Uterus (tissue), 3 donors: ENCODE measurements at regions not wholly inside any gene's neighbourhood (a gene's known extent, or its start where the extent isn't known, plus 50 kb on each side); places are given as distances from the start of the nearest gene placed in this dataset.

ENCODE experiments used
- DNase-seq, 2 donors: peaks; one replicate each; pipeline ENCODE4 v3.0.0-alpha.2; 2019 to 2020
- H3K27ac ChIP-seq, 2 donors: fragments of 200-600 bp; sonication (generic); 1 replicate in 1 of 2; 2 replicates in 1 of 2; pipeline ENCODE4 v1.5.1; 2016 to 2018
- H3K27me3 ChIP-seq, 2 donors: fragments of 200-600 bp; sonication (generic); one replicate each; pipeline ENCODE4 v1.5.1; 2018 to 2019; ENCODE audit warnings: control low read depth in 1 of 2
- H3K36me3 ChIP-seq, 2 donors: fragments of 200-600 bp; sonication (generic); one replicate each; pipeline ENCODE4 v1.5.1; 2019; ENCODE audit warnings: control low read depth in 1 of 2
- H3K4me1 ChIP-seq, 2 donors: fragments of 200-600 bp; sonication (generic); one replicate each; pipeline ENCODE4 v1.5.1; 2018 to 2019; ENCODE audit warnings: control low read depth in 1 of 2
- H3K4me3 ChIP-seq, 2 donors: fragments of 200-600 bp; sonication (generic); 1 replicate in 1 of 2; 2 replicates in 1 of 2; pipeline ENCODE4 v1.5.1; 2018 to 2019; ENCODE audit warnings: mild to moderate bottlenecking in 1 of 2
- H3K9me3 ChIP-seq, 2 donors: fragments of 200-600 bp; sonication (generic); one replicate each; pipeline ENCODE4 v1.5.1; 2019; ENCODE audit warnings: control low read depth in 1 of 2
- POLR2A ChIP-seq, 2 donors: fragments of 450-650 bp; IDR thresholded peaks; one replicate each; pipeline ENCODE4 v1.6.1; 2016; ENCODE audit warnings: antibody characterized with exemption in 2 of 2, mild to moderate bottlenecking in 1 of 2, moderate library complexity in 1 of 2
- intact Hi-C: fragments of 100-400 bp; cut with DNase I; formaldehyde crosslinking; loops from one replicate; pipeline ENCODE4 v1.15.1; 2023; ENCODE audit warnings: low total_unique reads
- TF ChIP-seq, protein P1 (sequence below), 4 experiments: fragments of 200-600 bp in 2 of 4; fragments of 450-650 bp in 2 of 4; sonication (generic) in 2 of 4; IDR thresholded peaks; one replicate each; pipeline ENCODE4 v1.5.1; 2016 to 2019; ENCODE audit warnings: antibody characterized with exemption in 4 of 4, mild to moderate bottlenecking in 2 of 4, moderate library complexity in 1 of 4
- donor health status: DM: yes; HTN: yes; CAD: no.

DNA sequence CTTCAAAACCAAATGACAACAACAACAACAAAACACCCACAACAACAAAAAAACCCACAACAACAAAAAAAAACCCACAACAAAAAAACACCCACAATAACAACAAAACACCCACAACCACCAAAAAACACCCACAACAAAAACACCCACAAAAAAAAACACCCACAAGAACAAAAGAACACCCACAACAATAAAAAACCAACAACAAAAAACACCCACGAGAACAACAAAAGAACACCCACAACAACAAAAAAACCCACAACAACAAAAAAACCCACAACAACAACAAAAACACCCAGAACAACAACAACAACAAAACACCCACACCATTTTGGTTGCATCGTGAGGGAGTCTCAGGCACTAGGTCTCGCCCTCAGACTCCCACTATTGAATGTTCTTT, 117.8 kb downstream of the C16orf95 start:
- H3K4me3 ChIP-seq = no peak overlapping the region
- H3K36me3 ChIP-seq = no peaks in the 10 kb centered on the region
- DNase-seq = no peak
- H3K27me3 ChIP-seq = no peaks in the 10 kb centered on the region
- no peak overlapping the region for H3K27ac ChIP-seq
- no peaks in the 10 kb centered on the region for H3K9me3 ChIP-seq
- H3K4me1 ChIP-seq = no peaks in the 10 kb centered on the region
- TF ChIP-seq, protein P1, sequence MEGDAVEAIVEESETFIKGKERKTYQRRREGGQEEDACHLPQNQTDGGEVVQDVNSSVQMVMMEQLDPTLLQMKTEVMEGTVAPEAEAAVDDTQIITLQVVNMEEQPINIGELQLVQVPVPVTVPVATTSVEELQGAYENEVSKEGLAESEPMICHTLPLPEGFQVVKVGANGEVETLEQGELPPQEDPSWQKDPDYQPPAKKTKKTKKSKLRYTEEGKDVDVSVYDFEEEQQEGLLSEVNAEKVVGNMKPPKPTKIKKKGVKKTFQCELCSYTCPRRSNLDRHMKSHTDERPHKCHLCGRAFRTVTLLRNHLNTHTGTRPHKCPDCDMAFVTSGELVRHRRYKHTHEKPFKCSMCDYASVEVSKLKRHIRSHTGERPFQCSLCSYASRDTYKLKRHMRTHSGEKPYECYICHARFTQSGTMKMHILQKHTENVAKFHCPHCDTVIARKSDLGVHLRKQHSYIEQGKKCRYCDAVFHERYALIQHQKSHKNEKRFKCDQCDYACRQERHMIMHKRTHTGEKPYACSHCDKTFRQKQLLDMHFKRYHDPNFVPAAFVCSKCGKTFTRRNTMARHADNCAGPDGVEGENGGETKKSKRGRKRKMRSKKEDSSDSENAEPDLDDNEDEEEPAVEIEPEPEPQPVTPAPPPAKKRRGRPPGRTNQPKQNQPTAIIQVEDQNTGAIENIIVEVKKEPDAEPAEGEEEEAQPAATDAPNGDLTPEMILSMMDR (IDR thresholded peaks at IDR 0.05) = no peak
- TF ChIP-seq POLR2A (IDR thresholded peaks at IDR 0.05) = no peak
- intact Hi-C loops = no loop called here

DNA sequence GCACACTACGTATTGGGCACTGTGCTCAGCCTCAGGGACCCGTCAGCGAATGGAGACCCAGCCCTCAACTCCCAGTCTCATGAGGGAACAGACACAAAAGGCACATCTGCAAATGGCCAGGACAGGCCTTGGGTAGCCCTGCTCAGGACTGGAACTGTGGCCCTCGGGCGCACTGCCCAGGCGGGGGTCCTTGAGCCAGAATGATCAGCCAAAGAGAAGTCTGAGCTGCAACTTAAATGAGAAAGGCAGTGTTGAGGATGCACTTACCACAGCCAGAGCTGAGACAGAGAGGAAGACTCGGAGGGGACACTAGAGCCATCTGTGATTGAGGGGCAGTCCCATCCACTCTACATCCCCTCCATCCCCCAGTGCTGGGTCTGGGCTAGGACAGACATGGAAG, 117.3 kb downstream of the C16orf95 start:
- no peak overlapping the region for H3K4me3 ChIP-seq
- no peaks in the 10 kb centered on the region for H3K36me3 ChIP-seq
- no peak overlapping the region for H3K27ac ChIP-seq
- TF ChIP-seq, protein P1 (IDR thresholded peaks at IDR 0.05) = no peak
- TF ChIP-seq POLR2A (IDR thresholded peaks at IDR 0.05) = no peak
- H3K9me3 ChIP-seq = no peaks in the 10 kb centered on the region
- intact Hi-C loops = no loop called here
- no peak for DNase-seq
- H3K27me3 ChIP-seq = no peaks in the 10 kb centered on the region
- H3K4me1 ChIP-seq = no peaks in the 10 kb centered on the region

DNA sequence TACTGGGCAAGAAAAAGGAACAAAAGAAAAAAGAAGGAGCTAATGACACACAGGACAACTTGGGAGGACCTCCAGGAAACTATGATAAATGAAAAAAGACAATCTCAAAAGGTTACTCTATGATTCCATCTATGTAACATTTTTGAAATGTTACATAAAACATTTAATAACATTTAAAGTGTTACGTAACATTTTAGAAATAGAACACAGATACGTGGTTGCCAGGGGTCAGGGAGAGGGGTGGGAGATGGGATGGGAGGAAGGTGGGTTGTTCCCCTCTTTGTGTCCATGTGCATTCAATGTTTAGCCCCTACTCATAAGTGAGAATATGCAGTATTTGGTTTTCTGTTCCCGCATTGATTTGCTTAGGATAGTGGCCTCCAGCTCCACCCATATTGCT, 116.6 kb downstream of the C16orf95 start:
- H3K36me3 ChIP-seq = no peaks in the 10 kb centered on the region
- no peak overlapping the region for H3K27ac ChIP-seq

DNA sequence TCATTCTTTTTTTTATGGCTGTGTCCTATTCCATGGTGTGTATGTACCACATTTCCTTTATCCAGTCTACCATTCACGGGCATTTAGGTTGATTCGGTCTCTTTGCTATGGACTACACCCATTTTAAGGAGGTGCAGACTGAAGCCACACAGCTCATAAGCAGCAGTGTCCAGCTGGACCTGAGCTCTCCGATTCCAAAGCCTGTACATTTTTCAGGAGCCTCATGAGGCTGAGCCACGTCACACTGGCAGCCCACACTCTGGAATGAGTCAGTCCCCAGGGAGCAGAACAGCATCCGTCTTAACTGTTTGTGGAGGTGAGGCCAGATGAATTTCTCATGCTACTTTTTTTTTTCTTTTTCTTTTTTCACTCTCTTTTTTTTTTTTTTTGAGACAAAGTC, 116.1 kb downstream of the C16orf95 start:
- H3K36me3 ChIP-seq = no peaks in the 10 kb centered on the region
- intact Hi-C loops = no loop called here
- peak in 1 of 2 donors; percentile 33 for DNase-seq
- H3K4me3 ChIP-seq = no peak overlapping the region
- no peak overlapping the region for H3K27ac ChIP-seq
- TF ChIP-seq, protein P1 (IDR thresholded peaks at IDR 0.05) = no peak
- no peak for TF ChIP-seq POLR2A (IDR thresholded peaks at IDR 0.05)
- H3K4me1 ChIP-seq = no peaks in the 10 kb centered on the region
- H3K27me3 ChIP-seq = no peaks in the 10 kb centered on the region
- no peaks in the 10 kb centered on the region for H3K9me3 ChIP-seq

More for the DNA sequence above, 116.6 kb downstream of the C16orf95 start:
- Histone ChIP-seq H3K9me3 (no peaks in the 10 kb centered on the region), H3K27me3 (no peaks in the 10 kb centered on the region), H3K4me1 (no peaks in the 10 kb centered on the region), H3K4me3 (no peak overlapping the region)
- no peak for TF ChIP-seq POLR2A (IDR thresholded peaks at IDR 0.05)
- TF ChIP-seq, protein P1 (IDR thresholded peaks at IDR 0.05) = no peak
- DNase-seq = no peak
- intact Hi-C loops = no loop called here

DNA sequence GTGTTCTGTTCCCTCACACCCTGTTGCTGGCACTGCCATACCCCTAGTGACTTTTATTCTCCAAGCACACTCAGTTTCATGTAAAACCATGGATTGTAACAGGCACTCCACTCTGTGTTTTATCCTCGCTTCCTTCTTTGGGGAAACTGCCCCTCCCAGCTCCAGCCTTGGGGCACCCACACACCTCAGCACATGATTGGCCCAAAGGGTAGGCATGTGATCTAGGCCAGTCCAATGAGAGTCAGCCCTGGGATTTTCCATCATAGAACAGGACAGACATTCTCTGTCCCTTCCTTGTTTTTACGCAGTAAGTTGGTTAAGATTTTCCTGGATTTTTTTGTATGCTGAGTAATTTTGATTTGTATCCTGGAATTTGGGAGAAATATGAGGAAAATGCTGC, 115.4 kb downstream of the C16orf95 start:
- Histone ChIP-seq H3K36me3 (no peaks in the 10 kb centered on the region), H3K4me3 (no peak overlapping the region), H3K27me3 (no peaks in the 10 kb centered on the region), H3K9me3 (no peaks in the 10 kb centered on the region), H3K4me1 (no peaks in the 10 kb centered on the region), H3K27ac (no peak overlapping the region)
- DNase-seq = no peak
- no peak for TF ChIP-seq POLR2A (IDR thresholded peaks at IDR 0.05)
- TF ChIP-seq, protein P1 (IDR thresholded peaks at IDR 0.05) = no peak
- intact Hi-C loops = no loop called here
